HL-60/S4 treated with phorbol 12-myristate 13-acetate at 8.2 ng/mL for 4 days and 3 days (cell line): ENCODE measurements at regions not wholly inside any gene's neighbourhood (a gene's known extent, or its start where the extent isn't known, plus 50 kb on each side); places are given as distances from the start of the nearest gene placed in this dataset.

Source experiments
- in situ Hi-C: fragments of 300-500 bp; cut with MboI; formaldehyde crosslinking; loops from 2 replicates; pipeline ENCODE4 v1.15.0; 2022; ENCODE audit warnings: low sequenced_read_pairs

DNA sequence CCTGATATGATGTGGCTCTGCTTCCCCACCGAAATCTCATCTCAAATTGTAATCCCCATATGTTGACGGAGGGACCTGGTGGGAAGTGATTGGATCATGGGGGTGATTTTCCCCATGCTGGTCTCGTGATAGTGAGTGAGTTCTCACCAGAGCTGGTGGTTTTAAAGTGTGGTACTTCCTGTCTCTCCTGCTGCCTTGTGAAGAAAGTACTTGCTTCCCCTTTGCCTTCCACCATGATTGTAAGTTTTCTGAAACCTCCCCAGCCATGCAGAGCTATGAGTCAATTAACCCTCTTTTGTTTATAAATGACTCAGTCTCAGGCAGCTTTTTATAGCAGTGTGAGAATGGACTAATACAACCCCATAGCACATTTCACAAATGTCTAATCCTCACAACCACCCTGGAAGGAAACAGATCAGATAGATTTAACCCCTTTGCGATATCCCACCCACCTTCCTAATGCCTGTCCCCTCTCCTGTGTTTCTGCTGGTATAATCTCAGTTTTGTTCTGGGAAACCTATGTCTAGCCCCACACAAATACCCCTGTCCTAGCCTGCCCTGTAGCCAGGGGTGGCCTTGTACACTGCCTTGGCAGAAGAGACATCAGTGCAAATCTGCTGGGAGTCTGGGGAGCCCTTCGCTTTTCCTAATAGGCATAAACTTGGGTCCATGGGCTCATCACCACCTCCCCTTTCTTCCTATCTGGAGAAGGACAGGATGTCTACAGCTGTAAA lies 157.0 kb upstream of the RAI14 start:
- in situ Hi-C loops, result loop anchor here (25.0 kb wide), 1 partner anchor 388 kb away; no protein-coding TSS in a partner anchor

DNA sequence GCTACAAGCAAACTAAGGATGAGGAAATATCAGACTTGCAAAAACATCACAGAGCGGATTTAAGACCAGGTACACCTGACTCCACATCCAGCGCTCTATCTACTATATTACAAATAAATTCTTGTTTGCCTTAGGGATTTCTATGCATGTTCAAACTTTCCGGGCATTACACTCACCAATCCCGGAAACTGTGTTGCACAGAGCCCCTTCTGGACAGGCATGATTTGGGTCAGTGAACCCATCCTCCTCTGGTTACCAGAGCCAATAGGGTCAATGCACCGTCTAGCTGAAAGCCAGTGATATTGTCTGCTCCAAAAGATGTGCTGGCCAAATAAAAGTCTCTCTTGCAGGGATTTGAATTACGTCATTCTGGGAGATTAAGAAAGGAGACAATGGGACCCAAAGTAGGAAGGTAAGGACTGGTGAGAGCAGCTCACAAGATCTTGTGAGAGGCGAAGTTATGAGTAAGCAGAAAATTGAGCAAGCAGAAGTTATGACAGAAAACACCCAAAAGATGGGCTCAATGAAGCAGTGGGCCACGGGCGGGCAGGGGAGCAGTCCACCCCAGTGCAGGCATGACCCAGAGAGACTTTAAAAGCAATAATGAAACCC lies 155.8 kb upstream of the RAI14 start:
- in situ Hi-C loops, result no loop called here

DNA sequence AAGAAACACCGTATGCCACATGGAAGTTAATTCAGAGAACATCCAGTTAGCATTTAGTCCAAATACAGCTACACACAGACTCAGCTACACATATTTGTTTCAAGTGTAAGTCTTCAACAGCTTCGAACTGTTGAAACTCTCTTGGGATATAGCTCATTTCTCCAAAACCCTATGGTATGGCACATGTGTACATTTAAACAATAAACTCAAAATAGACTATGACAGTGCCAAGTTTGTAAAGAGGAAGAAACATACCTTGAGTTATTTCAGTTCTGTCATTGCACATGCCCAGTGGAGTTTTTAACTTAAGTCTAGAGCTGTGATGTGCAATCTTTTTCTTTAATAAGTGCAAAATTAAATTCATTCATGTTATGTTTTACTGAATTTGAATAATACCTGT lies 155.1 kb upstream of the RAI14 start:
- in situ Hi-C loops, result no loop called here

DNA sequence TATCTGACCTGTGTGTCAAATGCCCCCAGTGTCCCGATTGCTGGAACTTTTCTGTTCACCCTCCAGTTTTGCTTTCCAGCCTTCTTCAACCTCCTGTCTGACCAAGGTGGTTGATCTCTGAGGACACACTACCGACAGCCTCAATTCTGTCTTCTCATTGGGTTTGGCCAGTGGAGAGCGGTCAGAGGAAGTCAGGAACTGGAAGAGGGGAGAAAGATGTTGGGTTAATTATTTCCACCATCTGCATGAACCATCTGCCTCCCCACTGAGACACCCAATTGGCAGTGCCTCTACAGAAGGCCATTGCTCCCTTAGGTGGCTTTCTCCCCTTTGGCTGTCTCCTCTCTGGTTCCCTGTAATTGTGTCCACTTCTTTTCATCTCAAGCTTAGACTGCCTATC lies 154.3 kb upstream of the RAI14 start:
- in situ Hi-C loops, result no loop called here

- in situ Hi-C loops, result no loop called here
Observed at GRCh38 chr5:34502581-34502980, 153.5 kb upstream of the RAI14 start.

DNA sequence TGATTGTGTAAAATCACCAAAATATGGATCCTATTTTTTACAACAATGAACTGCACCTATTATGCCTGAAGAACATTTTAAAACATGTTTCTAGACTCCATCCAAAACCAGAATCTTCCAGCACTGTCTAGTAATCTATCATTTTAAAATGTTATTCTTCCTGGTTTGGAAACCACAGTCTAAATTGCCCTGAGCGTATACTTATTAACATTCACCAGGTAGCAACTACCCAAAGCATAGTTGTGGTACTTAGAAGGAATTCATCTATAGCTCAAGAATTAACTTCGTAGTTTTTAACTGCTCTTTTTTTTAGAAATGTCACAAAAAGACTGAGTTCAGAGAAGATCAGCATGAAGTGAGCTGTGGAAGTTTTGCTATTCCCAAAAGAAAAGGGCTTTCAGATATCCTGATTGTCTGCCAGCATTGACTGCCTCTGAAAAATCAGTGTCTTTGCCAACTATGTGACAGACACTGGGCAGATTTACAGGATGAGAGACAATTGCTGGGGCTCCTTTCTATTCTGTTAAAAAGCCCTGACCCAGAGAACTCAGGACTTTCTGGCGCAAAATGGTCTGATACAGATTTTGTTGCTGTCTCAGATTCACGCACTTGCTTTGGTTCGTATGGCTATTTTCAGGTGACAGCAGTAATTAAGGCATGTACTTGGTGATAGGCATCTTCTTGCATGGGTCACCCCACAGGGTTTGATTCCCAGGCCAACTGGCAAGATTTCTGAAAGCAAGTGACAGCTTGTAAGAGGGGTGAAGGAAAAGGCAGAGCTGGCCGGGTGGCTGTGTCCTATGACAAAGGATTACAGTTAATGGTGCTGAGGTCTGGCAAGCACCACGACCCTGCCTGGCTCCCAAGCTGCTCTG lies 152.5 kb upstream of the RAI14 start:
- in situ Hi-C loops, result no loop called here

DNA sequence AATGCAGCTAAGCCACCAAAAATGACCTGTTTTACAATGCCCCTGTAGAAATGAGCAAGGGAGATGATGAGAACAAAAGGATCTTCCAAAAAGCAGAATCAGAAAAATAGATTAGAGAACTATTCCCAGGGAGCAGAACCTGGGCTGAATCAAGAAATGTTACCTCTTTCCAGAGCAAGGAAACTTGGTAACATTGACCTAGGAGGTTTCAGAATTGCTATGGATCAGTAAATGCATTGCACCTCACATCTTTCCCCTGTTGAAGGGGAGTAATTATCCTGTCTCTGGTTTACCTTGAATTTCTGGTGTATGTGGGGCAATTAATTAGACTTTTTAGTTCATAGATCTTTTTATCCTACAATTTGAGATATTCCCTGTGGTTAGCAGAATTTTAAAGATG lies 151.2 kb upstream of the RAI14 start:
- in situ Hi-C loops, result no loop called here

- in situ Hi-C loops, result no loop called here
Observed at GRCh38 chr5:34505731-34506130, 150.4 kb upstream of the RAI14 start.

GRCh38 chr5:34507933-34508332 lies 148.2 kb upstream of the RAI14 start:
- in situ Hi-C loops, result no loop called here

DNA sequence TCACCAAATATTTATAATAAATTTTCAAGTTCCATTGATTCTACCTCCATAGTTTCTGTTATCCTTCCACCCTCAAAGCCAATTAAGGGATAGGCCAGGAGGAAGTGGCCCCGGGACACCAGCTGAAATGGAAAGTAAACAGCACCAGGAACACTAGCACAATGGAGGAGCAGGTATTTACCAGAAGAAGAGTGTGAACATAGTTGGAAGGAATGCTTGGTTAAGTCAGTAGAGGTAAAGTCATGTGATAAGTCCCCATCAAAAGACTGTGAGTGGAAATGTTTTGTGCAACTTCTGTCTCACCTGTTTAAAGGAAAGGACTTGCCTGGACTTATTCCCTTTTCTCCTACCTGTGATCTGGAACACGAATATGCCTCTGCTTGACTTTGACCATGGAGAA lies 146.7 kb upstream of the RAI14 start:
- in situ Hi-C loops, result no loop called here

- in situ Hi-C loops, result no loop called here
Observed at GRCh38 chr5:34510002-34510401, 146.1 kb upstream of the RAI14 start.

DNA sequence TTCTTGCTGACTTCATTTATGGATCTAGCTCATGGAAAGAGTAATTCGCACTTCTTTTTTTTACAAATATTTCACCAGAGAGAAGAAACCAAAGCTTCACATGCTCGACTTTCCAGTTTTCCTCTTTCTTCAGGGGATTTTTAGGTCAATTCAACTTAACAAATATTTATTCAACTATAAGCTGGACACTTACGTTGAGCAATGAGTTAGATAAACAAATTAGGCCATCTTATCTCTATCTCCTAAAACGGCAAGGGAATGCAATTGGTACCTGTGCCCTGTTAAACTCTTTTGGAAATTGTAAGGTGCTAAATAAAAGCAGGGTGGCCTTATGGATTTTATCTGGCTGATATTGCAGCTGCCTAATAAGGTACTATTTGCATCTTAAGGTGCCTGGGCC lies 145.1 kb upstream of the RAI14 start:
- in situ Hi-C loops, result no loop called here

DNA sequence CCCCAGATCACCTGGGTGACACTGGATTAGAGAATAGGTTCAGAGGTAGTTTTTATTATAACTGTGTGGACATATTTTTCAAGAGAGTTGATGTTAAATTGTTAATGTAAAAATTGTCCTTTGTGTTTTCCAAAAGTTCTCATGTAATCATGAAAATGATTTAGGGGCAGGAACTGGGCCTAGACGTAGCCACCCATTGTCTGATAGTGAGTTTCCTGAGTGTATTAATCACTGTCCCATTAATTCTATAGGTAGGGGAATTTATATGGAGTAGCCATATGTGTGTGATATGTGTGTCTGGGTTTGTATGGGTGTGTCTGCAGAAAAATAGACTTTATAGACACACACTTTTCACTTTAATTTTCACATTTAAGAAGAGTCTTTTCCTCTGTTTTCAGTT lies 144.6 kb upstream of the RAI14 start:
- in situ Hi-C loops, result no loop called here

GRCh38 chr5:34511915-34512314 lies 144.2 kb upstream of the RAI14 start:
- in situ Hi-C loops, result no loop called here

DNA sequence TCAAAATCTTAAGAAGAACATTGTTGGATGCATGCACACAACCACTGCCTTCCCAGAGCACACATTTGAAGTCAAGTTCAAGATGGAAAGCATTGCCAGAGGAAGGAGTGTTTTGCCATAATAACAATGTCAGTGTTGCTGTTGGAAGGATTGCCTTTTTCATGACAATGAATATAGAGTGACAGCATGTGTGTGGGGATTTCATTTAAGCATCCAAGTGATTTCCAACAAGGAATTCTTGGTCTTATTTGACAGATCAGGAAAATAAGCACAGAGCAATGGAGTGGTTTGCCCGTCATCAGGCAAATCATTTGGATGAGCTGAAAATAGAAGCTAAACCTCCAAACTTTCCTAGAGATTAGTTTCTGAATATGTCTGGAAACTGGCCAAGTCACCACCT lies 140.0 kb upstream of the RAI14 start:
- in situ Hi-C loops, result no loop called here

DNA sequence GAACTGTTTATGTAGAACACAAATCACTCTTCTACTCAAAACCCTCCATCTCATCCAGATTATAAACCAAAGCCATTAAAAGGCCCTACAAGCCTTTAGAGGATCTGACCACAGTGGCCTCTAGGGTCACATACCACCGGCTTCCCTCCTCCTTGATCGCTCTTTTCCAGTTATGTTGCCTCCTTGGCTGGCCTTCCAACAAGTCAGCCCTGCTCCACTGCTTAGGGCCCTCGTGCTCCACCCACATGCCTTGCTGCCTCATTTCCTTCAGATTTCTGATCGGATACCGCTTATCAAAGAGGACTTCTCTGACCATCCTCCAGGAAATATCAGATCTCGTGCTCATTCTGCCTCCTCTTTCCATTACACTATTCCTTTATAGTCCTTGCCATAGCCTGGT lies 139.4 kb upstream of the RAI14 start:
- in situ Hi-C loops, result no loop called here

DNA sequence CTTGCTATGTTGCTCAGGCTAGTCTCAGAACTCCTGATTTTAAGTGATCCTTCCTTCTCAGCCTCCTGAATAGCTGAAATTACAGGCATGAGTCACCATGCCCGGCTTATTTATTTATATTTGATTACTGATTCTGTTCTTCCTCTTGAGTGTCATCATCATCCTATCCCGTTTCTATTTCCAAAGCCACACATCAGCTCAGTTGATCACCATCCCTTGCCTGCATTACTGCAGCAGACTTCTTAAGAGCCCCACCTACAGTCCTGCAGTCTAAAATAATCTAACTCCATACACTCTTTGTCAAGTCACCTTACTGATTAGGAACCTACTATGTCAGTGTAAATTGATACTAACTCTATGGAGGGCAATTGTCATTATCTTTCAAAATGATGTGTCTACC lies 138.9 kb upstream of the RAI14 start:
- in situ Hi-C loops, result no loop called here

GRCh38 chr5:34519489-34520220 lies 136.5 kb upstream of the RAI14 start:
- in situ Hi-C loops, result no loop called here

- in situ Hi-C loops, result no loop called here
Observed at GRCh38 chr5:34521628-34522290, 134.4 kb upstream of the RAI14 start.

- in situ Hi-C loops, result no loop called here
Observed at GRCh38 chr5:34522599-34523386, 133.3 kb upstream of the RAI14 start.
